Glutamatergic neuron (in vitro differentiated cells): ENCODE measurements at regions not wholly inside any gene's neighbourhood (a gene's known extent, or its start where the extent isn't known, plus 50 kb on each side); places are given as distances from the start of the nearest gene placed in this dataset.

Experiments
- DNase-seq: peaks from one replicate; pipeline ENCODE4 v3.0.0; 2022
- H3K27ac Mint-ChIP-seq: one replicate; pipeline ENCODE4 v1.8.0; 2020; ENCODE audit warnings: mild to moderate bottlenecking, mixed read lengths, inconsistent platforms; ENCODE audit not compliant: unreplicated experiment
- H3K27me3 Mint-ChIP-seq: one replicate; pipeline ENCODE4 v1.8.0; 2020; ENCODE audit warnings: mild to moderate bottlenecking, moderate library complexity, mixed read lengths, inconsistent platforms; ENCODE audit not compliant: unreplicated experiment
- H3K36me3 Mint-ChIP-seq: one replicate; pipeline ENCODE4 v1.8.0; 2020; ENCODE audit warnings: mild to moderate bottlenecking, mixed read lengths, inconsistent platforms; ENCODE audit not compliant: unreplicated experiment
- H3K4me1 Mint-ChIP-seq: one replicate; pipeline ENCODE4 v1.8.0; 2020; ENCODE audit warnings: mild to moderate bottlenecking, low read depth, mixed read lengths, inconsistent platforms; ENCODE audit not compliant: unreplicated experiment
- H3K4me3 Mint-ChIP-seq: one replicate; pipeline ENCODE4 v1.8.0; 2020; ENCODE audit warnings: mild to moderate bottlenecking, mixed read lengths, inconsistent platforms; ENCODE audit not compliant: unreplicated experiment
- H3K9me3 Mint-ChIP-seq: one replicate; pipeline ENCODE4 v1.8.0; 2020; ENCODE audit warnings: mild to moderate bottlenecking, moderate library complexity, mixed read lengths, inconsistent platforms; ENCODE audit not compliant: unreplicated experiment
- CTCF ChIP-seq: fragments of 200-600 bp; sonication (generic); IDR thresholded peaks from one replicate; pipeline ENCODE4 v1.5.0; 2021; ENCODE audit not compliant: partially characterized antibody, unreplicated experiment

- Mint-ChIP-seq H3K9me3 (no peaks in the 10 kb centered on the region), H3K4me1 (no peaks in the 10 kb centered on the region), H3K27me3 (no peaks in the 10 kb centered on the region), H3K4me3 (no peak overlapping the region), H3K27ac (no peak overlapping the region), H3K36me3 (no peaks in the 10 kb centered on the region)
- DNase-seq = no peak
- TF ChIP-seq CTCF = peak; percentile 19
These were observed 115.6 kb upstream of the RMDN2 start for GRCh38 chr2:37809525-37809924.

- no peaks in the 10 kb centered on the region for H3K36me3 Mint-ChIP-seq
- no peak for TF ChIP-seq CTCF
- H3K9me3 Mint-ChIP-seq = no peaks in the 10 kb centered on the region
These were observed 115.0 kb upstream of the RMDN2 start for GRCh38 chr2:37809931-37810570.

GRCh38 chr2:37812414-37812813, 112.7 kb upstream of the RMDN2 start:
- no peak for TF ChIP-seq CTCF
- Mint-ChIP-seq H3K36me3 (no peaks in the 10 kb centered on the region), H3K27ac (no peak overlapping the region), H3K9me3 (peaks cover 2% of the 10 kb centered on the region), H3K27me3 (no peaks in the 10 kb centered on the region), H3K4me3 (no peak overlapping the region), H3K4me1 (no peaks in the 10 kb centered on the region)
- DNase-seq = no peak

More at GRCh38 chr2:37809931-37810570, 115.0 kb upstream of the RMDN2 start:
- Mint-ChIP-seq H3K27ac (no peak overlapping the region), H3K4me3 (no peak overlapping the region), H3K27me3 (no peaks in the 10 kb centered on the region), H3K4me1 (no peaks in the 10 kb centered on the region)
- DNase-seq = no peak

GRCh38 chr2:37812941-37813730, 112.0 kb upstream of the RMDN2 start:
- H3K27me3 Mint-ChIP-seq = no peaks in the 10 kb centered on the region

More at GRCh38 chr2:37812941-37813730, 112.0 kb upstream of the RMDN2 start:
- no peak for DNase-seq
- no peak overlapping the region for H3K4me3 Mint-ChIP-seq
- no peaks in the 10 kb centered on the region for H3K36me3 Mint-ChIP-seq
- H3K27ac Mint-ChIP-seq = no peak overlapping the region
- H3K9me3 Mint-ChIP-seq = peaks cover 2% of the 10 kb centered on the region
- no peaks in the 10 kb centered on the region for H3K4me1 Mint-ChIP-seq
- no peak for TF ChIP-seq CTCF
